Endometrium (tissue), 2 donors: ENCODE measurements at regions not wholly inside any gene's neighbourhood (a gene's known extent, or its start where the extent isn't known, plus 50 kb on each side); places are given as distances from the start of the nearest gene placed in this dataset.

Experiments
- FAIRE-seq: peaks from 2 replicates; lab custom pipeline; 2012; peaks lifted over from hg19 to GRCh38; lab: Jason Lieb, UNC
- donor health status: control.
- donor health status: control.

DNA sequence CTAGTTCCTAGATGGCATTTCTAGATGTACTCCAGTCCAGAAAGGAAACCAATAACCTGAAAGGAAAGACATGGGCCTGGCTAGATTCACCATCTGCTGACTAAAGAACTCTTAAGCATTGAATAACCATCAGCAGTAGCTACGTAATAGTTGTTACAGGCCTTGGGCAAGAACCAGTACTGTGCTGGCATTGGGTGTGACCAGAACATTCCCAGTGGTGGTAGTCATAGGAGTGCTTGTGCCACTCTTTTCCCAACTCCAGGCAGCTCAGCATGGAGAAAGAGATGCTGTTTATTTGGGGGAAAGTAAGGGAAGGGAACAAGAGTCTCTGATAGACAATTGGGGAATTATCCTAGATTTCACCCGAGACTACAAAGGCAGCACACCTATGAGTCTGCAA lies 333.3 kb downstream of the SLC16A7 start:
- FAIRE-seq, result no peak

DNA sequence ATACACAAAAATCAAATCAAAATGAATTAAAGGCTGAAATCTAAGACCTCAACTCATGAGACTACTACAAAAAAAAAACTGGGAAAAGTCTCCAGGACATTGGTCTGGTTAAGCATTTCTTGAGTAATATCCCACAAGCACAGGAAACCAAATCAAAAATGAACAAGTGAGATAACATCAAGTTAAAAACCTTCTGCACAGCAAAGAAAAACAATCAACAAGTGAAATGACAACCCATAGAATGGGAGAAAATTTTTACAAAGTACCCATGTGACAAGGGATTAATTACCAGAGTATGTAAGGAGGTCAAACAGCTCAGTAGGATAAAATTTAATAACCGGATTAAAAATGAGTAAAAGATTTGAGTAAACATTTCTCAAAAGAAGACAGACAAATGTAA lies 338.7 kb downstream of the SLC16A7 start:
- no peak for FAIRE-seq

DNA sequence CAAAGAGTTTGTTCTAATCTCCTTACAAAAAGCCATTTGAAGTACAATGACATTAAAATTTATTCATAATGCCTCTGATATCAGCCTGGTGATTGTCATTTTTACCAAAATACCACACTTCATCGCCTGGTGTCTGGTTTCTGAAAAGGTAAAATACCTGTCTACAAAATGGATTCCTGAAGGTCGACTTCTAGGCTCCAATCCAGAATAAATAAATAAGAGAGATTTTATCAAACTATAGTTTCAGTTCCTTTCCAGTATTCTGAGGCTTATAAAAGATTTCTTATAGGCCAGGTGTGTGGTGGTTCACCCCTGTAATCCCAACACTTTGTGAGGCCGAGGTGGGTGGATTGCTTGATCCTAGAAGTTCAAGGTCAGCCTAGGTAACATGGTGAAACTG lies 340.7 kb downstream of the SLC16A7 start:
- no peak for FAIRE-seq

DNA sequence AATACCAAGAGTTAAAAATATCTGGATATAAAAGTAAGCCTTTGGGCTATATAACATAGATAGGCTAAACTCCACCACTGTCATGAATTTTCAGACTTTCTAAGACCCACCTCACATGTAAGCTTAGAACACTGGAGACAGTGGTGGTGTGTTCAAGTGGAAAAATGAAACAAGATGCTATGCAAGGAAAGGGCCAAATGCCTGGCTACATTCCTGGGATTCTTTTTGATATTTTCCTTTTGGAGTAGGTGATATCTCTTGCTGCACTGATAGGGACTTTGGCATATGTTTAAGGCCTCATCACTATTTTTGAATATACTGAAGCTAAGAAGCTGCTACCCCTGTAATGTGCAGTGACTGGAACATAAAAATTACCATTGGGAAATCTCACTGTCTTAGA lies 341.3 kb downstream of the SLC16A7 start:
- FAIRE-seq, result no peak

DNA sequence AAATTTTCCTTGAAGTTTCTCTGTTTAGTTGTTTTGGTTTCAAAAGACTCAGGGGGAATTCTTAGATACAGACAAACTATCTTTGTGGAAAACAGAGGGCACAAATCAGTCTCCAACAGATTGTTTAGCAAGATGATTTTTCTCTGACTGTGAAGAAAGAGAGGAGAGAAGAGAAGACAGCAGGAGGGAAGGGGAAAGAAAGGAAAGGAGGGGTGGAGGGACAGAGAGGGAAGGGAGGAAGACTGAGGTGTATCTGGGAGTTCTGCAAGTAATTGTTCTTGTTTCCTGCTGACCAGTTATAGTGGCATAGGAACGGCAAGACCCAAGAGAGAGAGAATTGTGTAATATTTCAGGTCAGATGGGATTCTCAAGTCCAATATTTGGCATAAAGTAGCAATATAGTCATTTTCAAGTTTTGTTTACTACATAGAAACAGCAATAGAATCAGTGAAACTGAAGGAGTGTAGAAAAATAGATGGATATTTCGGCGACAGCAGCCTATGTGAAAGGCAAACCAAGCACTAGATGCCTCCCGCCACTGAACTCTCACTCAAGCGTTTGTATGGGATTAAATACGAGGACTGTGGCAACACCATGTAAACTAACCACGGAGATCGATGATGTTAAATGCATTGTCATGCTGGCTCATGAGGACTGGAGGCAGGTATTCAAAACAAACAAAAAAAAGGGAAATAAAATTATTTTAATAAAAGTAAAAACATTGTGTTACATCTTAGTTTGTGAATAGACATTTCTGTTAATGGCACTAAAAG lies 342.5 kb downstream of the SLC16A7 start:
- FAIRE-seq, result no peak

DNA sequence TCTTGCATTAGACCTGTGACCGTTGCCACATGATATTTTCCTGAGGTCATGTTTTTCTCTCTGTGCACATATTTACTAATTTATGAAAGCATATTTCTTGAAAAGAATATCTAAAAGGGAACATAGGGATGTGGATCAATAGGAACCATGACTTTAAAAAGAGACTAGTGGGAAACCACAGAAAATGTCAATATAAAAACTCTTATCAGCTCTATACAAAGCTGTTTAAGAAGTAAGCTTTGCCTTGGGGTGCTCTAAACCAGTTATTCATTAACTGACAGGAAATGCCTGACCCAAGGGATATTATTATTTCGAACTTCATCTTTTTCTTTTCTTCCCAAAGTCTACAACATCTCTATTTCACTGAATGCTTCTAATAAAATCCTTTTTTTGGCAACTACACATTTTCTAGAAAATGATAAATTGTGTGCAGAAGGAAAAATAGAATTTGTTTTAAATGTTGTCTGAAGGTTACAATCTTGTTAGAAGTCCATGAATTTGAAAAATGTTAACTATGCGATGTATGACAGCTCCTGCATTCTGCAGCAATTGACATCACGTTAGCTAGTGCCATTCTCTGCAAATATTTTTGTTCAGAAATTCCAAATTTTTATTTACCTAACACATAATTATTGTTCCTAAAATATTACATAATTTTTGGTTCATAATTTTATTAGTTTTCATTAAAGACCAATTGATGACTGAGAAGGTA lies 345.0 kb downstream of the SLC16A7 start:
- no peak for FAIRE-seq

DNA sequence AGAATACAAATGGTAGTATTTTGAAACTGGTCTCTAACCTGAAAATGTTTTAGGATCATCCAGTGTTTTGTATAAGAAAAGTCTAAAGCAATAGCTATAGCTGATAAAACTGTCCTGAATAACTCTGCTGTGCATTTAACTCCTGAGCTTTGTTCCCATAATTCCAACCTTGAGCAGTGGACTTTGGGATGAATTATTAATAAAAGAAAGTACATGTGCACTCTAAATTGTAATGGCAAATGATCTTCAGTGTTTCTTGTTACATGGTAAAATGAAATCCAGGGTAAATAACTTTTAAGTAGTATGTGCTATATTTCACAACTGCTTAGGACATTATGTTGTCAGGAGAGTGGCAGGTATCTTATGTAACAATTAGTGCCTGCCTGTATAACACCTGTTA lies 345.6 kb downstream of the SLC16A7 start:
- FAIRE-seq, result no peak

DNA sequence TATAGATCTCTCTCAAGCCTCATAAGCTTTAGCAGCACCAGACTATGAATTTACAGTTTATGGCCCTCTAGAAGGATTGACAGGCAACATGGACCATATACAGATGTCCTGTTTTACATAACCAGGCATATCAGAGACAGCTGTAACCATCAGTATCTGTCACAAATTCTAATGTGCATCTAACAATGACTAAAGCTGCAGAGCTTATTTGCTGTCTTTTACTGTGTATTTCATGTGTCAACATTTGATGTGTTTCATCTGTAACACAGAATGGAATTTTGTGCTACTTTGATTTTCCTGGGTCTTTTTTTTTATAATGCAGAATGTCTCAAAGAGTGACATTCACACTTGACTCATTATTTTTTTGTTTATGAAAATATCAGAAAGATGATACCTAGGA lies 348.3 kb downstream of the SLC16A7 start:
- no peak for FAIRE-seq

DNA sequence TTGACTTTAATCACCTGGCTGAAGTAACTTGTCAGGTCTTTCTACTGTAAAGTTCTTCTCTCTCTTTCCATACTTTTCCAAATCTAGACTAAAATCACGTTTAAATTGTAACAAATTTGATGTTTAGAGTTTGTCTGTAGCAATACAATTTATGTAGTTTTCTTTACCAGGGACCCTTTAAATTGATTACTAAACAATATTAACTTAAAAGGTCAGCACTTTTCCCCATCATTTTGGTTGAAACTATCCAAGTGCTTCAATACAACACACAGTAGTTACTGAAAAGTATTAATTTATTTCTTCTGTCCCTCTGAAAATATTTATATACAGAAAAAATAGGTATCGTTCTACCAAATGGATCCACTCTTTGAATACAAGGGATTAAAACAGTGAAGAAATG lies 350.8 kb downstream of the SLC16A7 start:
- FAIRE-seq, result no peak

DNA sequence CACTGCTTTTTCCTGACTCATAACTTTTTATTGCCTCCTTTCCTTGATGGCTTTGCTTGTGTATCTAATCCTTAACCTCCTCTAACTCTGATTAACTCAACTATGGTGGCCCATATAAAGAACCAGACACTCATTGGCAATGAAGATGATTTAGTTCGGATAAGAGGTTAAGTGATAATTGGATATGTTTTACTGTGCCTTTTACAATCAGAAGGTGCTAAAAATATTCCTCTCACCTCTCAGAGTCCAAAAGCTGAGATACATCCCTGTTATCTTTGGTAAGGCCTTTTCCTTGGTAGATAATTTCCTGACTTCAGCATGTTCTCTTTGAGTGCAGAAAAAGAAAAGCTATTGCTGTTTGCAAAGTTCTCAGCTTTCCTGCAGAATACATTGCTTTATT lies 367.7 kb downstream of the SLC16A7 start:
- FAIRE-seq, result no peak

DNA sequence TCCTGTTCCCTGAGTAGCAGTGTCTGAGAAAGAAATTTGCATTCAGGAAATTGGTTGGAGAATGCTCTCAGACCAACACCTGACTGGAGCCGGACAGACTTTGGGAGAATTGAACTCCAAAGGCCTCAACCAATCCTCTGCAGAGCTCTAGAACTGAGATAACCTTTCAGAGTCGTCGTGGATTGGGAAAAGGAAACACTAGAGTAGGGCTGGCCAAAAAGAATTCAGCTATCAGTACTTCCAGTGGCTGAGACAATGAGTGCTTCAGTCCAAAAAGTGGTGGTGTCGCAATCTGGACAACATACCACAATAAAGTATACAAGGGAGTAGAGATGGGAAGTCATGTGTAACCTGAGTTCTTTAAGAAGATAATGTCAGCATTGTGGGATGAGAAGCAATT lies 377.1 kb downstream of the SLC16A7 start:
- no peak for FAIRE-seq

DNA sequence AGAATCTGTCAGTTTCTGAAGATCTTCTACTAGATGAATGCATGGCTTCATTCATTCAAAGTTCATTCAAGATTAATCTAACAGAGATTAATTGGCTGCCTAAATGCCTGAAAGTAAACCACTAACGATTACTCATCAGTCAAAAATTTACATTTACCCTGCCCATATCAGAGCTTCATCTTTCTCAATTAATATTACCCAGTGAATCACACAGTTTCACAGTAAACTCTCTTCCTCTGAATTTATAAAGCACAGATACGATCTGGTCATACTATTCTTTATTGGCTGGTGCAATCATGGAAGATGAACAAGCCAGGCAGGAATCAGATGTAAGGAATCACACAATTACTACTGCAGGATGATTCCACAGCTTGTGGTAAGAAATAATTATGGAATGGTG lies 377.7 kb downstream of the SLC16A7 start:
- no peak for FAIRE-seq

DNA sequence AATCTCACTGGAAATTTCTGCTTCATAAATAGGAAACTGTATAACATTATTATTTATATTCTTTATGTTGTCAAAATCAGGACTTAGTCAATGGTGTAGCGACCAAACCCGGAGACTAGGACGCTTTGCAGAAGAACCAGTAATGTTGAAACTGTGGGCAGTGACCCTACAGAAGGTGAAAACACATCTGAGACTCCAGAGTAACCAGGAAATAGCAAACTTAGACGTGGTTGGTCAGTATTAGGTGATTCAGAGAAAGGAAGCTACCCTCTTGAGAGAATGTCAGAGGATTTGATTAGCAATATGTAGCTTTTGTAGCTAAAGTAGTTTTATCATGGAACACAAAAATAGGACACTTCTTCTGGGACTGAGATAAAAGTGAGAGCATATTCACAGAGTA lies 381.9 kb downstream of the SLC16A7 start:
- FAIRE-seq, result no peak

DNA sequence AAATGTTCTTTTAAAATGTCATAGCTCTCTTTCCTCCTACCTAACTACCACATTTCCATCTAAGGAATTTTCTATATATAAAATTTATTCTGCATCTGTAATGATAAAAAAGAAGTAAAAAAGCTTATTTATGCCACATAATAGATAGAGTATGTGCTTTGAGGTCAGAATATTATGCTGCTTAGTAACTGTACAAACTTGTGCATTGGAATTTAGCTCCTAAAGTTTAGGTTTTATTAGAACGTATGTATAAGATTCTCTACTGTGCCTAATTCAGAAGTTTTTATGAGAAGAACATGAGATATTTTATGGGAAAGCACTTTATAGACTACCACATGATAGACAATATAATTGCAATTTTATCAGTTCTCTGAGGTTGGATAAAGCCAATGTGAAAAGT lies 384.6 kb downstream of the SLC16A7 start:
- FAIRE-seq, result no peak

DNA sequence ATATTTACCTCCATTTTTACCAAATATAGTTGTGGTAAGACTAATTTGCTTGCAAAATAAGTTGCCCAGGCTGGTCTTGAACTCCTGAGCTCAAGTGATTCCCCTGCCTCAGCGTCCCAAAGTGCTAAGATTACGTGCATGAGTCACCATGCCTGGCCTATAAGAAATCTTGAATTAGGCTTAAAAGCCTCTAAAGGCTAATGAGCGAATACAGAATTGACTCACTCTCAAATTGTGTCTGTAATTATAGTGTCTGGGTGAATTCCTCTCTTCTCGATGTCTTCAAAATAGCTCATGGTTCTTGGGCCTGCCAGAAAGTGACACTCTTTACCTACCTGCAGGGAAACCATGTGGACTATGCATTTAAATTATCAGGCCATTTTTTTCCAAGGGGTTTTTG lies 403.5 kb downstream of the SLC16A7 start:
- no peak for FAIRE-seq

DNA sequence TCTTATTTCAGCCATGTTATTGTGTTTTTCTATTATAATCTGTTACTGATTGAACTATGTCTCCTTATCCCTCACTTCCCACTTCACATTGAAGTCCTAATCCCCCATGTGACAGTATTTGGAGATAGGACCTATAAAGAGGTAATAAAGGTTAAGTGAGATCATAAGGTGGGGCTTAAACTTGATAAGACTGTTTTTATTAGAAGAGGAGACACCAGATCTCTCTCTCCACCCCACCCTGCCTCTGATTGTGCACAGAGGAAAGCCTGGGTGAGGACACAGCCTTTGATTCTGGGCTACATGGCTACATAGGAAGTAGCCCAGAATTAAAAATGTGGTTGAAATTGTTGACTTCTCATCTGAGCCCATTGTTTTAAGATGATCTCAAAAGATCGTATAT lies 414.7 kb downstream of the SLC16A7 start:
- no peak for FAIRE-seq

DNA sequence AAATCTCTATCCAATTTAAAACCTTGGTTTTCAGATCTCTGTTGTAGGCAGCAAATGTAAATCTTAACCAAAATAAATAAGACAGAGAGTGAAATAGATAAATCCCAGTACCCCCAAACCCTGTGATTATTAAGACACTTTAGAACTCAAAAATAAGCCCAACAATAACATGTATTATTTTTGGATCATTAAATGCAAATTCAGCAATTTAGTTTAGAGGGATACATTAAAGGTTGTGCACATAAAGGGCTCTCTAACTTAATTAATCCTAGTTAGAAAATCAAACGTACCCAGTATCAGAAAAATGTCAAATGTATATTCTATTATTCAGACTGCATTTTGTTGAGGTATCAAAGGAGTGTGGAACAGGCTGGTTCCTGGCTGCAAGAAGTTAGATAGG lies 416.8 kb downstream of the SLC16A7 start:
- no peak for FAIRE-seq

DNA sequence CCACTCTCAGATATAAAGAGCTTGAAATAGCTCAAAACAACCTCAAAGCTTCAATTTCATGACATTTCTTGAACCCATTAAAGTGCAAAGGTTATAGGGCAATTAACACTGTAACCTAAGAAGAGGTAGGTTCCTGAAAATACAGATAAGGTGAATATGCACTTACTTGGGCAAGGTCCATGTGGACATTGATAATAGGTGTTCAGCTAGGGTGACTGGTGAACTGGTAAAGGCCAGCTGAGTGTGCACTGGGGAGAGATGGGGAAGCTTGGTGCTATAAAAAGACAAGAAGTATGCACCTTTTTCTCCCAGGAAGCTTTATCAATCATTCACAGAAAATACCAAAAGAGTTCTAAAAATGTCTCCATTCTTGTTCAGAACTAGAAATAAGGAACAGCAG lies 418.6 kb downstream of the SLC16A7 start:
- no peak for FAIRE-seq

DNA sequence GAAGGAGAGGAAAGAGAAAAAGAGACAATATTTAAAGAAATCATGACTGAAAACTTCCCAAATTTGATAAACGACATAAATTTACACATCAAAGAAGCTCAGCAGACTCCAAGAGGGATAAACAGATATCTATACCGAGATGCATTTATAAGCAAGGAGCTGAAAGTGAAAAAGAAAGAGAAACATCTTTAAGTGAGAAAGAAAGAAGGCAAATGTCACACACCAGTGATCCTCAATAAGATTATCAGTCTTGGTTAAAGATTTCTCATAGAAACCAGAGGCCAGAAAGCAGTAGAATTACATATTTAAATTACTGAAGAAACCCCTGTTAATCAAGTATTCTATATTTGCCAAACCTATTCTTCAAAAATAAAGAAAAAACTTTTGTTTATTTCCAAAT lies 424.2 kb downstream of the SLC16A7 start:
- no peak for FAIRE-seq

DNA sequence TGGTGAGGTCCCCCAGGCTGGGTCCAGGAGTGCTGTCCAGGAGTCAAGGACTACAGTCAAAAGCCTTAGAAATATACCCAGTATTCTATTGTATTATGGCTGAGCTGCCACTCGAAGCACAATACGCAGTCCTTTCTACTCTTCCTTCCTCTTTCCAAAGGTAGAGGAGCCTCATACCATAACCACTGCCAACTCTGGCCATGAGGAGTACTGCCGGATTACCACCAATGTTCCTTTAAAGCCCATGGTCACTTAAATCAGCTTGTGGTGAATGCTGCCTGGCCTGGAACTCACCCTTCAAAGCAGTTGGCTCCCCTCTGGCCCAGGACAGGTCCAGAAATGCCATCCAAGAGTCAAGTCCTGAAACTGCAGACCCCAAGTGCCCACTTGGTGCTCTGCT lies 425.4 kb downstream of the SLC16A7 start:
- no peak for FAIRE-seq

DNA sequence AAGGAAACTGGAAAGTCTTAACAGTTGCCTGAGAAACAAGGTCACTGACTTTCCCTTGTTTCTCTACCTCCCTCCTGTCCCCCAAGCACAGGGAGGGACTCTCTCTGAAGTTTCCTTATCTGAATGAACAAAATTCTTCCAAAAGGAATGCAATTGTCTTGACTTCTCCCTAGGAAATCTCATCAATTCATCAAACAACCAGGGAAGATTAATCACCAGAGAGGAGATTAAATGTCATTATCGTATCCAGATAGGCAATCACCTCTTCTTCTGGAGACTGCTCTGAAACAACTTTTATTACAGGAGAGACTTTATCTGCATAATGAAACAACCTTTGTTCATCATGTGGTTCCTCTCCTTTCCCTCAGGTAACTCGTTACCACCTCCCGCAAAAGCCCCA lies 431.4 kb downstream of the SLC16A7 start:
- FAIRE-seq, result no peak

DNA sequence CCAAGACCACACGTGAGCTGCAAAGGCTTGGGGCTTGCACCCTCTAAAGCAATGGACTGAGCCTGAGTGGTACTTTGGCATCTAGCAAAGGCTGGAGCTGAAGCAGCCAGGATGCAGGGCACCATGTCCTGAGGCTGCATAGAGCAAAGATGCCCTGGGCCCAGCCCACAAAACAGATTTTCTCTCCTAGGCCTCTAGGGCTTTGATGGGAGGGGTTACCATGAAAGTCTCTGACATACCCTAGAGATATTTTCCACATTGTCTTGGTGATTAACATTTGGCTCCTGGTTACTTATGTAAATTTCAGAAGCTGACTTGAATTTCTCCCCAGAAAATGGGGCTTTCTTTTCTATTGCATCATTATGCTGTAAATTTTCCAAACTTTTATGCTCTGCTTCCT lies 438.3 kb downstream of the SLC16A7 start:
- no peak for FAIRE-seq

DNA sequence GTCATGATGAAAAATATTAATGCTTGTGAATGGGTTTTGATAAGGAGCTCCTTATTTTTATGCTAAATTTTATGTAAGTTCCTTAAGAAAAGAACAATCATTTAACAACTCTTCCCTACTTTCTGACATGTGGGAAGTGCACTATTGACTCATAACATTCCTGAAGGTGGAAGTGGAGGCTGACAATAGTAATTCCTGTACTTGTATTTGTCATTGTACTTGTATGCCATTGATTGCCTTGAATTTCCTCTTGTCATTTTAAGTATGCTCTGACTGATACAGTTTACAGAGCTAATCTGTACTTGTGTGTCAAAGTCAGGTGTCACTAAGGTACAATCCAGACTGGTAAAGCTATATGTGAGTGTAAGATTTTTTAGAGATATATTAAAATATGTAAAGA lies 440.0 kb downstream of the SLC16A7 start:
- FAIRE-seq, result no peak

DNA sequence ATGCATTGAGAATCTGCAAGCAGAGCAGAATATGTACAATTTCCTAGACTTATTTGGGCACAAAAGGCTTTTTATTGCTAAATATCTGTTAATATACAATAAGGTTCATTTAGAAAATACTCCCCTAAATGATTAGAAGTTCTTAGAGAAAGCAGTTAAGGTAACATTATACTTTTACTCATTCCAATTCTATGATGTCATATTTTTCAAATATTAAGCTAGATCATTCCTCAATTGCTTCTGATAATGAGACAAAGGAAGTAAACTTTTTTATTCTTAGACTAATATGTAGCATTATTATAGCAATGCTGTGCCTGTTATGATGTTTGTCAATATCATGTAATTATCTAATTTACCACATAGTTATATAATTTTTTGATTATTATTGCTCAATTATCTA lies 447.0 kb downstream of the SLC16A7 start:
- FAIRE-seq, result no peak
